K562 (cell line): ENCODE measurements at regions not wholly inside any gene's neighbourhood (a gene's known extent, or its start where the extent isn't known, plus 50 kb on each side); places are given as distances from the start of the nearest gene placed in this dataset.

Experiments
- ATAC-seq: fragments of 200-7000 bp; cut with Tn5 transposase; 3 replicates; pipeline ENCODE4 v1.9.1; 2020; ENCODE audit warnings: moderate library complexity
- BruUV-seq: library from RNA; stranded (reverse); fragments of 400-500 nt; replicated peaks from 2 replicates; lab custom pipeline; 2021; lab: Mats Ljungman, UMichigan
- CTCF ChIA-PET: fragments of 300-600 bp; formaldehyde crosslinking; extraction: SDS; loops from one replicate; lab custom pipeline; 2021; ENCODE audit warnings: low intra/inter-chr PET ratio; lab: Yijun Ruan, JAX
- POLR2A ChIA-PET: fragments of 300-600, 350-650 bp; sonication (Branson Sonifier 250); formaldehyde crosslinking; extraction: SDS; loops from one replicate; lab custom pipeline; 2021; ENCODE audit warnings: antibody characterized with exemption, inconsistent platforms; lab: Yijun Ruan, JAX
- DNase-seq, 4 experiments: peaks; one replicate each; pipeline versions ENCODE4 v3.0.0 to v3.0.0-alpha.2; 2011 to 2018; ENCODE audit warnings: low spot score in 3 of 4, mixed read lengths in 3 of 4; ENCODE audit errors: extremely low read depth in 1 of 4
- FAIRE-seq: peaks from 2 replicates; lab custom pipeline; 2011; peaks lifted over from hg19 to GRCh38; lab: Jason Lieb, UNC
- H2AFZ ChIP-seq: 2 replicates; pipeline ENCODE4 v1.6.0; 2011; ENCODE audit warnings: low read depth, low read length, control low read depth, inconsistent platforms
- H3K27ac ChIP-seq: fragments of 200-600 bp; 3 replicates; pipeline ENCODE4 v1.8.0; 2011; ENCODE audit warnings: low read depth, mild to moderate bottlenecking, control low read depth, inconsistent platforms, low read length, moderate library complexity, mixed read lengths; ENCODE audit errors: extremely low read depth
- H3K27me3 ChIP-seq, 2 experiments: fragments of 300-600 bp in 1 of 2; 2 replicates in 1 of 2; 3 replicates in 1 of 2; pipeline versions ENCODE4 v1.6.0 to v1.8.0; 2011; ENCODE audit warnings: inconsistent platforms in 2 of 2, low read length in 2 of 2, mild to moderate bottlenecking in 1 of 2, mixed read lengths in 1 of 2, moderate library complexity in 1 of 2; ENCODE audit not compliant: control insufficient read depth in 2 of 2, insufficient read depth in 2 of 2
- H3K36me3 ChIP-seq: fragments of 300-600 bp; 3 replicates; pipeline ENCODE4 v1.8.0; 2011; ENCODE audit warnings: mild to moderate bottlenecking, low read length, inconsistent platforms; ENCODE audit not compliant: control insufficient read depth, insufficient read depth
- H3K4me1 ChIP-seq, 2 experiments: fragments of 200-600 bp in 1 of 2; replicated peaks in 1 of 2; 2 replicates in 1 of 2; 3 replicates in 1 of 2; pipeline versions ENCODE4 v1.5.1 to v1.8.0; 2011; ENCODE audit warnings: inconsistent platforms in 2 of 2, low read length in 2 of 2, mild to moderate bottlenecking in 1 of 2, mixed read lengths in 1 of 2, moderate library complexity in 1 of 2; ENCODE audit not compliant: control insufficient read depth in 2 of 2, insufficient read depth in 2 of 2
- H3K4me2 ChIP-seq: 2 replicates; pipeline ENCODE4 v1.6.1; 2011; ENCODE audit warnings: low read length, control low read depth, inconsistent platforms, mixed read lengths; ENCODE audit not compliant: insufficient read depth
- H3K4me3 ChIP-seq: fragments of 200-600 bp; sonication (generic), shearing (Covaris generic); 2 replicates; pipeline ENCODE4 v1.5.1; 2016; ENCODE audit warnings: control low read depth, inconsistent platforms
- H3K79me2 ChIP-seq: fragments of 200-600 bp; 3 replicates; pipeline ENCODE4 v1.8.0; 2011; ENCODE audit warnings: low read length, inconsistent platforms; ENCODE audit not compliant: control insufficient read depth, insufficient read depth
- H3K9ac ChIP-seq, 2 experiments: 2 replicates each; pipeline versions ENCODE4 v1.6.0 to v1.6.1; 2011; ENCODE audit warnings: low read depth in 2 of 2, low read length in 2 of 2, control low read depth in 1 of 2, inconsistent platforms in 1 of 2, mild to moderate bottlenecking in 1 of 2, mixed read lengths in 1 of 2; ENCODE audit not compliant: insufficient read depth in 1 of 2
- H3K9me1 ChIP-seq: one replicate; pipeline ENCODE4 v1.6.0; 2011; ENCODE audit warnings: inconsistent platforms, mild to moderate bottlenecking, low read length, moderate library complexity; ENCODE audit not compliant: control insufficient read depth, insufficient read depth
- H3K9me3 ChIP-seq: replicated peaks from 2 replicates; pipeline ENCODE4 v1.5.1; 2011; ENCODE audit warnings: low read depth, low read length, inconsistent platforms; ENCODE audit not compliant: control insufficient read depth, insufficient read depth
- H4K20me1 ChIP-seq: replicated peaks from 2 replicates; pipeline ENCODE4 v1.6.1; 2011; ENCODE audit warnings: low read length, inconsistent platforms, mixed read lengths; ENCODE audit not compliant: control insufficient read depth, insufficient read depth
- CBFA2T2 ChIP-seq: fragments of 450-650 bp; conservative IDR thresholded peaks from 2 replicates; pipeline ENCODE4 v1.6.1; 2017; ENCODE audit warnings: mild to moderate bottlenecking
- HES1 ChIP-seq: fragments of 450-650 bp; IDR thresholded peaks from 2 replicates; pipeline ENCODE4 v1.6.1; 2016; ENCODE audit warnings: low read depth, mild to moderate bottlenecking, moderate library complexity
- HEY1 ChIP-seq: fragments of 250-450 bp; sonication (Bioruptor Pico); IDR thresholded peaks from 2 replicates; pipeline ENCODE4 v1.5.0; 2020; ENCODE audit warnings: mild to moderate bottlenecking, moderate library complexity, borderline replicate concordance
- KDM5B ChIP-seq: fragments of 200-600 bp; sonication (generic); IDR thresholded peaks from 2 replicates; pipeline ENCODE4 v1.6.1; 2012; ENCODE audit warnings: low read depth, mild to moderate bottlenecking, moderate library complexity, low read length, control low read depth, inconsistent platforms; ENCODE audit not compliant: insufficient replicate concordance
- NCOA6 ChIP-seq: fragments of 450-650 bp; IDR thresholded peaks from 2 replicates; pipeline ENCODE4 v1.6.1; 2017; ENCODE audit warnings: mild to moderate bottlenecking
- XRCC4 ChIP-seq: IDR thresholded peaks from one replicate; pipeline ENCODE4 v1.6.1; 2011; ENCODE audit not compliant: insufficient read depth, insufficient read length; ENCODE audit errors: extremely low read depth
- ZNF584 ChIP-seq: fragments of 200-800 bp; sonication (Bioruptor generic); IDR thresholded peaks from 2 replicates; pipeline ENCODE4 v1.6.1; 2016; ENCODE audit warnings: low read depth, mild to moderate bottlenecking, missing genetic modification characterization, missing compliant biosample characterization
- ZNF778 ChIP-seq: fragments of 450-650 bp; formaldehyde crosslinking; IDR thresholded peaks from 2 replicates; pipeline ENCODE4 v1.4.0; 2020; ENCODE audit warnings: mild to moderate bottlenecking, moderate library complexity
- WGBS: fragments of 100-300 bp; shearing (Covaris generic); methylation state at CpG from one replicate; pipeline ENCODE4 v1.1.6; 2016; ENCODE audit warnings: low coverage, mixed read lengths; ENCODE audit not compliant: insufficient coverage; ENCODE audit errors: missing lambda C conversion rate; 5-methylcytosine and 5-hydroxymethylcytosine counted together
- in situ Hi-C: fragments of 300-500 bp; cut with MboI; formaldehyde crosslinking; loops from 4 replicates; pipeline ENCODE4 v1.15.0; 2018; ENCODE audit warnings: inconsistent platforms, mixed read lengths
- intact Hi-C: fragments of 100-400 bp; cut with micrococcal nuclease; formaldehyde crosslinking; loops from 2 replicates; pipeline ENCODE4 v1.14.2; 2022

DNA sequence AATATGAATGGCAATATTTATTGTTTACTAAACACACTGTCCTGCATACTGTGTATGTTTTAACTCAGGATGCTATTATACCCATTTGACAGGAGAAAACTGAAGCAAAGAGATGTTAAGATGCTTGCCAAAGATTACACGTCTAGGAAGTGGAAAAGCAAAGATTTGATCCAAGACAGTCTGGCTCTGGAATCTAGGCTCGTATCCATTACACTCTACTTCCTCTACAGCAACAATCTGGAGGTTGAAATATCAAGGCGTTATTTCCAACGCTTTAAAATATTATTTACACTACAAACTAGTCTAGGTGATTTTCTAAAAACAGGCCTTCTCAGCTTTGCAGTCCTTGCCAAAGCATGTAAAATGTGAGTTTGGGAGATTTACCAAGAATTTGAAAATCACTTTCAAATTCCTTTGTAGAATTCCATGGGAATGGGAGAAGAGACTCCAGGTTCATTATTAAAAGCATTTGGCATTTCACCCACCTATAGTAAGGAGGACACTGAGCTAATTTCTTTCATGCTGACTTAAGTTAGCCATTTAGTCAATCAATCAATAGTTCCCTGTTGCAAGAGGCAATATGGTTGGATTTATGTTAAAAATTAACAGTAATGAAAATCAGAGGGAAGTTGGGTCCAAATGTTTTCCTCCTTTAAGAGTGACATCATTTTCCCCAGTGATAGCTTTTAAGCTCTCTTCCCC is 356.3 kb upstream of the SMARCA2 start:
- intact Hi-C loops, result no loop called here
- 0% methylated on average over 4 of the region's 4 CpGs for WGBS
- CTCF ChIA-PET, result no interaction called here
- H3K9me3 ChIP-seq, result no peaks in the 10 kb centered on the region
- H3K9ac ChIP-seq, result no peak overlapping the region
- FAIRE-seq (no peak), DNase-seq (no peak), ATAC-seq (no peak)
- H3K4me1 ChIP-seq, result no peaks in the 10 kb centered on the region
- no peak overlapping the region for H3K4me2 ChIP-seq
- no TSS peak for BruUV-seq
- no peaks in the 10 kb centered on the region for H3K36me3 ChIP-seq
- H2AFZ ChIP-seq, result no peak overlapping the region
- H3K27ac ChIP-seq, result no peak overlapping the region
- no peak overlapping the region for H3K4me3 ChIP-seq
- POLR2A ChIA-PET, result no interaction called here
- no peaks in the 10 kb centered on the region for H3K27me3 ChIP-seq
- H3K9me1 ChIP-seq, result no peaks in the 10 kb centered on the region
- no peaks in the 10 kb centered on the region for H4K20me1 ChIP-seq
- in situ Hi-C loops, result no loop called here
- no peak for TF ChIP-seq XRCC4
- TF ChIP-seq CBFA2T2, result no peak
- TF ChIP-seq ZNF584 (CRISPR knock-in tag), result no peak
- TF ChIP-seq NCOA6, result no peak
- no peak for TF ChIP-seq ZNF778
- TF ChIP-seq HES1, result no peak
- TF ChIP-seq HEY1 (CRISPR knock-in tag), result no peak
- no peak for TF ChIP-seq KDM5B
- no peaks in the 10 kb centered on the region for H3K79me2 ChIP-seq
